ENCODE measurements at regions not wholly inside any gene's neighbourhood (a gene's known extent, or its start where the extent isn't known, plus 50 kb on each side); places are given as distances from the start of the nearest gene placed in this dataset.

DNA sequence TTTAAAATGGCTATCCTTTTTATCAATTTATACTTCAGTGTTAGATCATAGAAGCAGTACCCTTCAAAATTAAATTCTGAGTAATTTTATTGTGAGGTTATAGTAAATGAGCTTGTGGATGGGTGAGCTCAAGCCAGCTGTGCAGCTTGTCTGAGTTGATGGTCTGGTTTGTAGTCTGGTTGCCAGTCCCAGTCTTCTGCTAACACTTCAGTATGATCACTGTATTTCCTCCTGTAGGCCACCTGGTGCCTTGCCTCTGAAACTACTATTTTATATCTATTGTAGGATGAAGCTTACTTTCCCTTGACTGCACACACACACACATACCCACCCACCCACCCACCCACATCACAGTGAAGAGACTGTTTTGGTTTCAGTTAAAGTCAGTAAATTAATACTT, 496.4 kb downstream of the PCNX1 start:
- intact Hi-C loops (cut with DNase I; ENCODE audit: low total_unique reads) (no loop called here), in situ Hi-C loops (cut with MboI; ENCODE audit: low pct_ligation_motif_present in 1 of 4, low pct_unique_long_range_greater_than_20kb in 1 of 4, low sequenced_read_pairs in 3 of 4) (loop anchor here in 1 of 4 donors (25.0 kb wide), 1 partner anchor 266 kb away; no protein-coding TSS in a partner anchor)
- no peaks in the 10 kb centered on the region for H3K36me3 ChIP-seq
- H3K27me3 ChIP-seq: no peaks in the 10 kb centered on the region
- peaks cover 0 to 19% (median 0%) of the 10 kb centered on the region in 4 donors for H3K4me1 ChIP-seq
- no peaks in the 10 kb centered on the region for H3K9me3 ChIP-seq
- DNase-seq: peak; percentile 14
- no peak for TF ChIP-seq POLR2A (IDR thresholded peaks at IDR 0.05)
- TF ChIP-seq EP300 (IDR thresholded peaks at IDR 0.05; ENCODE audit: low read depth): no peak
- TF ChIP-seq POLR2AphosphoS5 (IDR thresholded peaks at IDR 0.05): no peak
- peak in 4 of 5 experiments; percentile 12 to 23 (median 19) for TF ChIP-seq CTCF (IDR thresholded peaks at IDR 0.05)
- no peak overlapping the region for H3K4me3 ChIP-seq
- no peak overlapping the region for H3K27ac ChIP-seq

- H3K4me3 ChIP-seq: no peak overlapping the region
- H3K9me3 ChIP-seq: no peaks in the 10 kb centered on the region
- no peak overlapping the region for H3K27ac ChIP-seq
- DNase-seq: no peak
- 96 to 100% methylated on average over 4 of the region's 4 CpGs for WGBS, 2 donors (ENCODE audit: low coverage in 1 of 2)
- H3K36me3 ChIP-seq: no peaks in the 10 kb centered on the region
- in situ Hi-C loops (cut with MboI; ENCODE audit: low pct_ligation_motif_present in 1 of 4, low pct_unique_long_range_greater_than_20kb in 1 of 4, low sequenced_read_pairs in 3 of 4) (loop anchor here in 1 of 4 donors (25.0 kb wide), 1 partner anchor 268 kb away; no protein-coding TSS in a partner anchor), intact Hi-C loops (cut with DNase I; ENCODE audit: low total_unique reads) (no loop called here)
- H3K4me1 ChIP-seq: peaks cover 0 to 11% (median 0%) of the 10 kb centered on the region in 4 donors
- TF ChIP-seq CTCF (IDR thresholded peaks at IDR 0.05) (no peak), POLR2A (IDR thresholded peaks at IDR 0.05) (no peak), POLR2AphosphoS5 (IDR thresholded peaks at IDR 0.05) (no peak), EP300 (IDR thresholded peaks at IDR 0.05; ENCODE audit: low read depth) (no peak)
- no peaks in the 10 kb centered on the region for H3K27me3 ChIP-seq
Measured at GRCh38 chr14:71405676-71406075, 498.4 kb downstream of the PCNX1 start.

DNA sequence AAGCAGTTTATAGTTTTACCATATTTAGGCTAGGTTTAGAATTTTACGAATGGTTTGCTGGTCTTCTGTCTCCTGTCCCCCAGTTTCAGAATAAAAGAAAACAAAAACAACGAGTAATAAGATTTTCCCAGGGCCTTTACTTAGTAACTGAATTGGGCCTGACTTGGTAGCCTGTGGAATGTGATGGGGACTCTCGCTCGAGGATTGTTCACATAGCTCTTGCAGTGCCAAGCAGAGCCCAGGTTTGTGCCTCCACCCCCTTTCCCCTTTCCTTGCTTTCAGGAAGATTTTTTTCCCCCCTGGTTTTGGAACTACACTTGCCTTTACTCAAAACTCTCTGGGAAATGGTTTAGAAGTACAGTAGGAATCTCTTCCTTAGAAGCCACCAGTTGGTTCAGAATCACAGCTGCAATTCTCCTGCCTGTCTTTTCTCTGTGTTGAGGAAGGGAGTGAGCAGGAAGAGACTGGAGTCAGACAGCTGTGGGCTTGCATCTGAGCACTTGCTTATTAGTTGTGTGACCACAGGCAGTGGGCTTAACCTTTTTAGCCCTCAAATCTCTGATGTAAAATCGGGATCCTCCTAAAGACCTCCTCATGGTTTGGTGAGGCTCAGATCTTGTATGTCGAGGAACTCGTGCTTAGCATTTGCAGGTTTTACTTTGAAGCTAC, 501.2 kb downstream of the PCNX1 start:
- H3K4me3 ChIP-seq: no peak overlapping the region
- in situ Hi-C loops (cut with MboI; ENCODE audit: low pct_ligation_motif_present in 1 of 4, low pct_unique_long_range_greater_than_20kb in 1 of 4, low sequenced_read_pairs in 3 of 4): loop anchor here in 1 of 4 donors (25.0 kb wide), 1 partner anchor 271 kb away; no protein-coding TSS in a partner anchor
- H3K36me3 ChIP-seq: no peaks in the 10 kb centered on the region
- 82 to 89% methylated on average over 7 of the region's 7 CpGs for WGBS, 2 donors (ENCODE audit: low coverage in 1 of 2)
- H3K27ac ChIP-seq: no peak overlapping the region
- TF ChIP-seq POLR2AphosphoS5 (IDR thresholded peaks at IDR 0.05): no peak
- no peak for TF ChIP-seq CTCF (IDR thresholded peaks at IDR 0.05)
- no peak for TF ChIP-seq POLR2A (IDR thresholded peaks at IDR 0.05)
- no peak for TF ChIP-seq EP300 (IDR thresholded peaks at IDR 0.05; ENCODE audit: low read depth)
- H3K9me3 ChIP-seq: no peaks in the 10 kb centered on the region
- no peak for DNase-seq
- H3K4me1 ChIP-seq: peaks cover 0 to 3% (median 0%) of the 10 kb centered on the region in 4 donors
- intact Hi-C loops (cut with DNase I; ENCODE audit: low total_unique reads): no loop called here
- no peaks in the 10 kb centered on the region for H3K27me3 ChIP-seq

DNA sequence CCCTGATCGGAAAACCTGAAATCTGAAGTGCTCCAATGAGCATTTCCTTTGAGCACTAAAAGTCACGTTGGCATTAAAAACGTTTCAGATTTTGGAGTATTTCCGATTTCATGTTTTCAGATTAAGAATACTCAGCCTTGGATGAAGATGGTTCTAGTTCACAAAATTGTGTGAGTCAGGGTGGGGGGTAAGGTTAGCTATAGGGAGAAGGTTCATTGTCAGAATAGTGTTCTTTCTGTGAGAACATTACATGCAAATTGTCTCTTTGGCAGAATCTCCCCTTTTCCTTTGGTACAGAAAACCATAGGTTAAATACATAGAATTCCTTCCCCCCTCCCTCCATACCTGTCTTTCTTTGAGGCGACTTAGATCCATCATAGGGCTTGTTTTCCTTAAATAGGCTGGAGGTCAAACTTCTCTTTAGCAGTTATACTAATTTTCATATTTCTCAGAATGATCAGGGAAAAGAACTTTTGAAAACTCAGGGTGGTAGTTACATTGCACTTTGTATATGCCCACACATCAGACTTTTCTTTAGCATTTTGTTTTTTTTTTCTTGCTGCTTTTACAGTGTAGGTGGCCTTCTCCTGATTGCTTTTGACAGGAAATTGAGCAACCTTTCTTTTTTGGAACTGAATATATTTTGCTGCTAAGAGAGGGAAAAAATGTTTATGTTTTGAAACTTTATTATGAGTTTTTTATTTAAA, 503.5 kb downstream of the PCNX1 start:
- TF ChIP-seq EP300 (IDR thresholded peaks at IDR 0.05; ENCODE audit: low read depth) (no peak), POLR2A (IDR thresholded peaks at IDR 0.05) (no peak), POLR2AphosphoS5 (IDR thresholded peaks at IDR 0.05) (no peak), CTCF (IDR thresholded peaks at IDR 0.05) (no peak)
- Histone ChIP-seq H3K27me3 (no peaks in the 10 kb centered on the region), H3K4me3 (no peak overlapping the region), H3K9me3 (no peaks in the 10 kb centered on the region), H3K4me1 (peaks cover 0 to 3% (median 0%) of the 10 kb centered on the region in 4 donors), H3K36me3 (no peaks in the 10 kb centered on the region), H3K27ac (no peak overlapping the region)
- in situ Hi-C loops (cut with MboI; ENCODE audit: low pct_ligation_motif_present in 1 of 4, low pct_unique_long_range_greater_than_20kb in 1 of 4, low sequenced_read_pairs in 3 of 4) (loop anchor here in 1 of 4 donors (25.0 kb wide), 1 partner anchor 273 kb away; no protein-coding TSS in a partner anchor), intact Hi-C loops (cut with DNase I; ENCODE audit: low total_unique reads) (no loop called here)
- DNase-seq: no peak
- 94 to 96% methylated on average over 4 to 5 of the region's 5 CpGs for WGBS, 2 donors (ENCODE audit: low coverage in 1 of 2)

Data from transverse colon (tissue), 4 donors.